H1 (cell line): ENCODE measurements at regions not wholly inside any gene's neighbourhood (a gene's known extent, or its start where the extent isn't known, plus 50 kb on each side); places are given as distances from the start of the nearest gene placed in this dataset.
A peak's percentile ranks its signal among the peaks of the same experiment; 100 is the strongest.

Experiments
- KDM1A ChIP-seq: fragments of 200-600, 300-600 bp; sonication (generic); IDR thresholded peaks from 2 replicates; pipeline ENCODE4 v1.7.1; 2016; ENCODE audit warnings: mild to moderate bottlenecking, low read length, borderline replicate concordance
- MAFK ChIP-seq: IDR thresholded peaks from 2 replicates; pipeline ENCODE4 v1.6.1; 2012; ENCODE audit warnings: low read depth, mild to moderate bottlenecking, improper control_type of control experiment, low read length
- SP1 ChIP-seq: IDR thresholded peaks from 2 replicates; pipeline ENCODE4 v1.6.1; 2011; ENCODE audit warnings: low read depth, low read length
- SRF ChIP-seq: IDR thresholded peaks from 2 replicates; pipeline ENCODE4 v1.6.1; 2011; ENCODE audit warnings: mild to moderate bottlenecking, low read depth, low read length, moderate library complexity
- SUZ12 ChIP-seq: fragments of 200-600 bp; sonication (generic); IDR thresholded peaks from 2 replicates; pipeline ENCODE4 v1.6.1; 2012; ENCODE audit warnings: mild to moderate bottlenecking, inconsistent platforms, low read length, moderate library complexity, mixed read lengths
- TAF7 ChIP-seq: optimal IDR thresholded peaks from 2 replicates; pipeline ENCODE3; 2011; ENCODE audit warnings: low read depth, mild to moderate bottlenecking, inconsistent platforms, low read length, moderate library complexity, borderline replicate concordance
- YY1 ChIP-seq: IDR thresholded peaks from 2 replicates; pipeline ENCODE4 v1.6.1; 2011; ENCODE audit warnings: low read depth, mild to moderate bottlenecking, low read length
- TF ChIP-seq, protein P1 (sequence below): IDR thresholded peaks from 2 replicates; pipeline ENCODE4 v1.6.1; 2011; ENCODE audit warnings: low read depth, mild to moderate bottlenecking, low read length; ENCODE audit not compliant: insufficient read depth

DNA sequence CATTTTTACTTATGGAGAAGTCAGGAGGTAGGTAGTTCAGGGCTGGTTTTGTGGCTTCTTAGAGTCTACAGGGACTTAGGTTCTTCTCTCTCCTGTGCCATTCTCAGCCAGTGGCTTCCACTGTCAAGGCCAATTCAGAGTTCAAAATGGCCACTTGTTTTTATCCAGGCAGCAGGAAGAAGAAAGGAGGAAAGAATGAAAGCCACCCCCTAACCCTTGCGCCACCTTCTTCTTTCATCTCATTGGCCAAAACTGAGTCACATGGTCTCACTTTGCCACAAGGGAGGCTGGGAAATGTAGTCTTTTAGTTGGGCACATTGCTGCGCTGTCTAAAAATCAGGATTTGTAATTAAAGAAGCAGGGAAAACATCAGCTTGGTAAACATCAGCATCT is 60.8 kb upstream of the MED9 start (continued):
- TF ChIP-seq KDM1A: no peak
- no peak for TF ChIP-seq MAFK
- TF ChIP-seq SP1: no peak; the same call in 1 of the 2 replicates
- TF ChIP-seq SRF: no peak
- no peak for TF ChIP-seq SUZ12
- TF ChIP-seq YY1: peak; percentile 94
- TF ChIP-seq TAF7: no peak
- TF ChIP-seq, protein P1, sequence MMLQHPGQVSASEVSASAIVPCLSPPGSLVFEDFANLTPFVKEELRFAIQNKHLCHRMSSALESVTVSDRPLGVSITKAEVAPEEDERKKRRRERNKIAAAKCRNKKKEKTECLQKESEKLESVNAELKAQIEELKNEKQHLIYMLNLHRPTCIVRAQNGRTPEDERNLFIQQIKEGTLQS: peak; percentile 73; the same call in 1 of the 2 replicates
- TF ChIP-seq, all 59 proteins: peak for 5
